BLaER1 (cell line): ENCODE measurements at regions not wholly inside any gene's neighbourhood (a gene's known extent, or its start where the extent isn't known, plus 50 kb on each side); places are given as distances from the start of the nearest gene placed in this dataset.
"Not testable (repeated sequence)": the region's sequence is repeated elsewhere in the genome, so short reads cannot be mapped to it uniquely, and the experiment has no call there.

Source experiments
- H3K27ac ChIP-seq: shearing (Covaris generic); formaldehyde crosslinking; 2 replicates; pipeline ENCODE4 v1.8.1; 2022
- H3K27me3 ChIP-seq: shearing (Covaris generic); formaldehyde crosslinking; 2 replicates; pipeline ENCODE4 v1.8.1; 2022
- H3K36me3 ChIP-seq: shearing (Covaris generic); formaldehyde crosslinking; 2 replicates; pipeline ENCODE4 v1.8.1; 2022
- H3K4me1 ChIP-seq: shearing (Covaris generic); formaldehyde crosslinking; 2 replicates; pipeline ENCODE4 v1.8.1; 2022
- H3K4me2 ChIP-seq: shearing (Covaris generic); formaldehyde crosslinking; 2 replicates; pipeline ENCODE4 v1.8.1; 2022
- H3K4me3 ChIP-seq: shearing (Covaris generic); formaldehyde crosslinking; 2 replicates; pipeline ENCODE4 v1.8.1; 2022
- H3K9ac ChIP-seq: shearing (Covaris generic); formaldehyde crosslinking; 2 replicates; pipeline ENCODE4 v1.8.1; 2022
- H3K9me3 ChIP-seq: shearing (Covaris generic); formaldehyde crosslinking; 2 replicates; pipeline ENCODE4 v1.8.1; 2022
- H4K20me1 ChIP-seq: shearing (Covaris generic); formaldehyde crosslinking; 2 replicates; pipeline ENCODE4 v1.8.1; 2022
- Cebpa-rat ChIP-seq: shearing (Covaris generic); IDR thresholded peaks from 2 replicates; pipeline ENCODE4 v1.8.1; 2022

DNA sequence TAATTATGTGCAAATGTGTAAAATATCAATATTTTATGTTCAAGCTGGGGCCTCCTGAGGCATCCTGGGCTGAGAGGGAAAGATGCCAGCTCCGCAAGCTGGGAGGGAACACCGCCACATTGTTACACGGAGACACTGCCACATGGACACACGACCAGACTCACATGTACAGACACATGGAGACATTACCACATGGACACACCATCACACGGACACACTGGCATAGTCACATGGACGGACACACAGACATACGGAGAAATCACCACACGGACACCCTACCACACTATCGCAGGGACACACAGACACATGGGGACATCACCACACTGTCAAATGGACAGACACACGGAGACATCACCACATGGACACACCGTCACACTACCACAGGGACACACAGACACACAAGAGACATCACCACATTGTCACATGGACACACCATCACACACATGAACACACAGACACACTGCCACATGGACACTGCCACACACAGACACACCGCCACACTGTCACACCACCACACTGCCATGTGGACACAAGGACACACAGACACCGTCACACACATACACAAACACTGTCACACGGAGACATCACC is 117.6 kb downstream of the CCDC74A start:
- no peaks in the 10 kb centered on the region for H3K36me3 ChIP-seq
- H3K4me2 ChIP-seq, result no peak overlapping the region
- no peak for TF ChIP-seq Cebpa-rat
- no peak overlapping the region for H3K27ac ChIP-seq
- no peaks in the 10 kb centered on the region for H3K27me3 ChIP-seq
- H4K20me1 ChIP-seq, result no peaks in the 10 kb centered on the region
- H3K9me3 ChIP-seq, result peaks cover 13% of the 10 kb centered on the region
- H3K4me3 ChIP-seq, result no peak overlapping the region
- H3K9ac ChIP-seq, result no peak overlapping the region
- H3K4me1 ChIP-seq, result peaks cover 21% of the 10 kb centered on the region

DNA sequence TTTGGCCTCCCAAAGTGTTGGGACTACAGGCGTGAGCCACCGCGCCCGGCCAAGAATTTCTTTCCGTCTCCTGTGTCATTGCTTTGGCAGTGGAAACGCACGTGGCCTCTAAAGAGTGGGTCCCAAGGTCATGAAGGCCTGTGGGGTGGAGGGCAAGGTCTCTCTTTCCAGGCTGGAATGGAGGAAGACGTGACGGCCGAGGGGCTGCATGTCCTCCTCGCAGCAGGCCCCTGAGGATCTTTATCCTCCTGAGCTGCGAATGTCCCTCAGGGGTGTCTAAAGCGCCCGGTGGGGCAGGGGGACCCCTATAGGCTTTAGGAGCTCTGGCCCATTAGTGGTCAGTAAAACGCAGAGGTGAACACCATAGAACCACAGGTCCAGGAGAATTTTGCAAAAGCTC is 118.5 kb downstream of the CCDC74A start:
- H3K36me3 ChIP-seq, H3K4me2 ChIP-seq, H3K4me3 ChIP-seq, H3K27me3 ChIP-seq, H4K20me1 ChIP-seq, H3K27ac ChIP-seq, H3K9ac ChIP-seq: not testable (repeated sequence)
- Histone ChIP-seq H3K9me3 (peaks cover 13% of the 10 kb centered on the region), H3K4me1 (peaks cover 12% of the 10 kb centered on the region)

DNA sequence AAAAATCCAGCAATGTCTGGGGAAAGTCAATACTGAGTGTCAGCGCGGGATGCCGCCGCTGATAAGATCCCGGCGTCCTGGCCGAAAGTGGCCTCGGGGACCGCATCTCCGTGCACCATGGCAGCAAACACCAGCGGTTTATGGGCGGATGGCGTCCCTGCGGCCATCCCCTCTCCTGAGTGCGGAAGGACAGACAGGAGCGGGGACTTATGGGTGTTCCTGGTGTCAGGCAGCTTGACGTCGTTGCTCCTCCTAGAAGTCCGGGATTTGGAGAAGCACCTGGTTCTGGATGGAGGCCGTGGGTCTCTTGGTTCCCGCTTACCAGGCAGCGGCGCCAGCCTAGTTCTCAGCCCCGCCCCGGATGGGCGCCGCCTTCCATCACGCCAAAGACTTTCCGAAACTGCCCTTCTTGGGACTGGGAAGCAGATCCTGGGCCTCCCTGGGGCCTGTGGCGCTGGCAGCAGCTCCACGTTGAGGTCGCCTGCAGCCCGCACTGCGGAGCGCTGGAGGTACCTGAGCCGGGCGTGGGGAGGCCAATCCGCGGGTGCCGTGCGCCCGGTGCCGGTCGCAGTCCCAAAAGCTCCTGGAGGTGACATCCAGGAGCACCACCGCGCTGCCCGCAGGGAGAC is 119.1 kb downstream of the CCDC74A start:
- Histone ChIP-seq H3K9me3 (peaks cover 13% of the 10 kb centered on the region), H3K4me2 (no peak overlapping the region), H4K20me1 (no peaks in the 10 kb centered on the region), H3K9ac (no peak overlapping the region), H3K27me3 (no peaks in the 10 kb centered on the region), H3K4me1 (peaks cover 6% of the 10 kb centered on the region), H3K36me3 (no peaks in the 10 kb centered on the region), H3K27ac (no peak overlapping the region), H3K4me3 (no peak overlapping the region)
- no peak for TF ChIP-seq Cebpa-rat

DNA sequence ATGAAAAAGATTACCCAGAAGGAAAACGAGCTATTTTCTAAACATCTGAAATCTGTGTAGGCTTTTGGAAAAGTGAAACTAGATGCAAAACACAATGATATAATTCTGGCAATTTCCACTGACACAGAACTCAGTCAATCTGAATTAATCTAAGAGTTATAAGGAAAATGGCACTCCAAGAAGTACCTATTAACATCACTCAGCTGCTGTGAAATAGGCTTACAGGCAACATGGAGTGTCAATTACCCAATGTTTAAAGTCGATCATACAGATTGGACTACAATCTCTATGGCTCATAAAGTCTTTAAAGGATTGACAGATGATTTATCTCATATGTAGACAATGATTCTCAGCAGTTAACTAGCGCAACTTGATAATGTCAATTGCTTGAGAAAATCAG is 120.9 kb downstream of the CCDC74A start:
- H3K9me3 ChIP-seq, result peaks cover 13% of the 10 kb centered on the region
- H3K4me3 ChIP-seq, H3K27ac ChIP-seq, H3K27me3 ChIP-seq, H3K4me2 ChIP-seq, H3K4me1 ChIP-seq, H3K36me3 ChIP-seq, H4K20me1 ChIP-seq, H3K9ac ChIP-seq: not testable (repeated sequence)

DNA sequence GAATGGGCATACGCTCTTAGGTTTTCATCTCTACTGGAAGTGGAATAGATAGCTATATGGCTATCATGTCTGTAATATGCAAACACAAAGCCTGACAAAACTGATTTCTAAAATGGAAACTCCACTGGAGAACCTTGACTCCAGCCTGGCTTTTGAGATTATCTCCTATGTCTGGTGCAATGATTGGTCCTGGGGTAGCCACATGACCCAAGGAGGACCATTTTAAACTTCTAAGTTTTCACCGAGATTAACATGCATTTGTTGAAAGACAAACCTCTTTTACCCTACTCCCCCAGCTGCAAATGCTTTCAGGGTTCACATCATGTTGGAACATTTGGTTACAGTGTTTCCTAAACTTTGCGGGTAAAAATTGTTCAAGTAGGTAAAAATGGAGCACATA is 124.6 kb downstream of the CCDC74A start:
- not testable (repeated sequence) for H3K4me2 ChIP-seq, H3K9ac ChIP-seq, H3K4me3 ChIP-seq, H3K27me3 ChIP-seq, H3K36me3 ChIP-seq, H3K9me3 ChIP-seq, H4K20me1 ChIP-seq, H3K4me1 ChIP-seq, H3K27ac ChIP-seq

DNA sequence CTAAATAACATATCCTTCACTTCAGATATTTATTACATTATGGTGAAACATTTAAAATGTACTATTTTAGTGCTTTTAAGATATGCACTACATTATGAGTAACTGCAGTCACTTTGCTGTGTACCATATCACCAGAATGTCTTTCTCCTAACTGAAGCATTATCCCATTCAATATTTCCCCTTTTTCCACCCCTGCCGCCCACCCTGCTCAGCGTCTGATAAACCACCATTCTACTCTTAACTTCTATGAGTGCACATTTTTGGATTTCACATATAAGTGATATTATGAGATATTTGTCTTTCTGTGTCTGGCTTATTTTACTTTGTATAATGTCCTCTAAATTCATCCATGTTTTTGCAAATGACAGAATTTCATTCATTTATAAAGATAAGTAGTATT is 126.4 kb downstream of the CCDC74A start:
- not testable (repeated sequence) for H3K27me3 ChIP-seq, H3K4me3 ChIP-seq, H3K27ac ChIP-seq, H3K9ac ChIP-seq, H3K36me3 ChIP-seq, H4K20me1 ChIP-seq, H3K4me2 ChIP-seq, H3K4me1 ChIP-seq
- peaks cover 17% of the 10 kb centered on the region for H3K9me3 ChIP-seq

DNA sequence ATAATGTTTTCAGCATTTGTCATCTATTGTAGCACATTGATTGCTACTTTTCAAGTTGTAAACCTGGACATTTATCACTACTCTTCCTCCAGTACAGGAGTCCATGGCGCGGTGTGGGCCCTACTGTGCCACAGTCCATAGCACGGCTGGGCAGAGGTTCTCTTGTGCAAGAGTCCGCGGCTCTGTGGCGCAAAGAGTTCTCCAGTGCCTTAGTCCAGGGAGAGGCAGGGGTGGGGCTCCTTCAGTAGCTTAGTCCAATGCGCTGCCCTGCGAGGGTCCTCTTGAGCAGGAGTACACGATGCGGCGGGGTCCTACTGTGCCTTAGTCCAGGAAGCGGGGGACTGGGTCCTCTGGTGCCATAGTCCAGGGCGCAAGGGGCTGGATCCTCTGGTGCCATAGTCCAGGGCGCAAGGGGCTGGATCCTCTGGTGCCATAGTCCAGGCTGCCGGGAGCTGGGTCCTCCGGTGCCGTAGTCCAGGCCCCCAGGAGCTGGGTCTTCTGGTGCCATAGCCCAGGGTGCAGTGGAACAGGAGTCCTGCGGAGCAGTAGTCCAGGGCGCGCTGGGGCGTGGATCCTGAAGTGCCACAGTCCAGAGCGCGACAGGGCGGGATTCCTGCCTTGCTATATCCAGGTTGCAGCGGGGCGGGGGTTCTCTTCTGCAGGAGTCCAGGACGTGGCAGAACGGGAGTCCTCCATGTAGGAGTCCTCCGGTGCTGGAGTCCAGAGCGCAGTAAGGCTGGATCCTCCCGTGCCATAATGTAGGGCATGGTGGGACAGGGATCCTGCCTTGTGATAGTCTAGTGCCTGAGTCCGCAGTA is 129.3 kb downstream of the CCDC74A start:
- H3K4me1 ChIP-seq, result no peaks in the 10 kb centered on the region
- no peaks in the 10 kb centered on the region for H3K36me3 ChIP-seq
- no peaks in the 10 kb centered on the region for H4K20me1 ChIP-seq
- no peak overlapping the region for H3K4me2 ChIP-seq
- H3K9ac ChIP-seq, result no peak overlapping the region
- no peak overlapping the region for H3K27ac ChIP-seq
- H3K9me3 ChIP-seq, result peaks cover 17% of the 10 kb centered on the region
- no peak overlapping the region for H3K4me3 ChIP-seq
- no peaks in the 10 kb centered on the region for H3K27me3 ChIP-seq
- TF ChIP-seq Cebpa-rat, result no peak

DNA sequence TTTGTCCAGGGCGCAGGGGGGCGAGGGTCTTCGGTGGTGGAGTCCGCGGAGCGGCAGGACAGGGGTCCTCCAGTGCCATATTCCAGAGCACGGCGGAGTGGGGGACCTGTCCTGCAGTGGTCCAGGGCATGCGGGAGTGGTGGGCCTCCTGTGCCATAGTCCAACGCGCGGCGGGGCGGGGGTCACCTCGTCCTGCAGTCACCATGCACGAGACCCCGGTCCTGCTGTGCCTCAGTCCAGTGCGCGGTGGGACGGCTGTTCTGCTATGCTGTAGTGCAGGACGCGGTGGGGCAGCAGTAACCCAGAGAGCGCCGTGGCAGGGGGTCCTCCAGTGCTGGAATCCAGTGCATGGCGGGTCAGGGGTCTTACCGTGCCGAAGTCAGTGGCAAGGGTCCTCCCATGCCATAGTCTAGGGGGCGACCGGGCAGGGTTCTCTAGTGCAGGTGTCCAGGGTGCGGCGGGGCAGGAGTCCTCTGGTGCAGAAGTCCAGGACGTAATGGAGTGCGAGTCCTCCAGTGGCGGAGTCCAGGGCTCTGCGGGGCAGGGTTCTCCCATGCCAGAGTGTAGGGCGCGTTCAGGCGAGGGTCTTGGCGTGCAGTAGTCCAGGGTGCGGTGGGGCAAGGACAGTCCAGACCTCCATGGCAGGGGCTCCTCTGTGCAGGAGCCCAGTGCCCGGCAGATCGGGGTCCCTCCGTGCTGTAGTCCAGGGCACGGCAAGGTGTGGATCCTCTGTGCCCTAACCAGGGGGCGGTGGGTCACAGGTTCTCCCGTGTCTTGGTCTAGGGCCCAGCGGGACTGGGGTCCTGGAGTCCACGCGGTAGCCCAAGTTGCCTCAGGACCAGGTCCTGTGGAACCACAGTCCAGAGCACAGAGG is 130.4 kb downstream of the CCDC74A start:
- TF ChIP-seq Cebpa-rat, result no peak
- Histone ChIP-seq H3K9ac (no peak overlapping the region), H3K27me3 (no peaks in the 10 kb centered on the region), H3K4me2 (no peak overlapping the region), H3K4me1 (no peaks in the 10 kb centered on the region), H3K4me3 (no peak overlapping the region), H3K9me3 (peaks cover 17% of the 10 kb centered on the region), H4K20me1 (no peaks in the 10 kb centered on the region), H3K36me3 (no peaks in the 10 kb centered on the region), H3K27ac (no peak overlapping the region)

DNA sequence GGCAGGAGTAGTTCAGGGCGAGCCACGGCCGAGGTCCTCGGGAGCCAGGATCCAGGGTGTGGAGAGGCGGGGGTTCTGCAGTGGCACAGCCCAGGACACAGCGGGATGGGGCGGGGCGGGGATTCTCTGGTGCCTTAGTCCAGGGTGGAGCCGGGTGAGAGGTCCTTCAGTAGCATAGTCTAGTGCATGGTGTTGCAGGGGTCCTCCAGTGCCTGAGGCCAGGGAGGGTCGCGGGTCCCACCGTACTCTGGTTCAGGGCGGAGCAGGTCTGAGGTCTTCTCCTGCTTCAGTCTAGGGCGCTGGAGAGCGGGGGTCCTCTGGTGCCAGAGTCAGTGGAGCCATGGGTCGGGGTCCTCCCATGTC is 131.1 kb downstream of the CCDC74A start:
- Histone ChIP-seq H3K4me2 (no peak overlapping the region), H4K20me1 (no peaks in the 10 kb centered on the region), H3K36me3 (no peaks in the 10 kb centered on the region), H3K9ac (no peak overlapping the region), H3K4me1 (no peaks in the 10 kb centered on the region), H3K27me3 (no peaks in the 10 kb centered on the region), H3K4me3 (no peak overlapping the region), H3K9me3 (peaks cover 17% of the 10 kb centered on the region), H3K27ac (no peak overlapping the region)
- no peak for TF ChIP-seq Cebpa-rat

DNA sequence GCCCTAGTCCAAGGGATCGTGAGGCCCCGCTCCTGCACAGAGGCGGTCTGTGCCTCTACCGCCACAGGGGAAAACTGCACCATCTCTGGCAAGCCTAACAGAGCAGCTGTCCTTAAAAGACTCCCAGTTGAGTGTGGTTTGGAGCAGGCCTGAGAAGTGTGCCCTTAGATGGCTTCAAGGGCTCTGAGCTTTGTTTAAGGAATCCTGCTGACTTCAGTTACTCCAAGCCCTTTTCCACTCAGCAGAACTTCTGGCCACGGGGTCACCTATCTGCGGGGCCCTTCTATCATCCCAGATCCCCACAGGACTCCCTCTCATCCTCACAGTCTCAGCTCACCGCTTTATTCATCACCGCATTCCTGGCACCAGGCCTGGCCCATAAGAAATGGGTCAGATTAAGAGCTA is 131.5 kb downstream of the CCDC74A start:
- peaks cover 17% of the 10 kb centered on the region for H3K9me3 ChIP-seq
- H3K9ac ChIP-seq, result no peak overlapping the region
- no peak overlapping the region for H3K4me2 ChIP-seq
- no peaks in the 10 kb centered on the region for H3K36me3 ChIP-seq
- TF ChIP-seq Cebpa-rat, result no peak
- H3K4me3 ChIP-seq, result no peak overlapping the region
- no peaks in the 10 kb centered on the region for H3K27me3 ChIP-seq
- H4K20me1 ChIP-seq, result no peaks in the 10 kb centered on the region
- no peak overlapping the region for H3K27ac ChIP-seq
- H3K4me1 ChIP-seq, result no peaks in the 10 kb centered on the region

DNA sequence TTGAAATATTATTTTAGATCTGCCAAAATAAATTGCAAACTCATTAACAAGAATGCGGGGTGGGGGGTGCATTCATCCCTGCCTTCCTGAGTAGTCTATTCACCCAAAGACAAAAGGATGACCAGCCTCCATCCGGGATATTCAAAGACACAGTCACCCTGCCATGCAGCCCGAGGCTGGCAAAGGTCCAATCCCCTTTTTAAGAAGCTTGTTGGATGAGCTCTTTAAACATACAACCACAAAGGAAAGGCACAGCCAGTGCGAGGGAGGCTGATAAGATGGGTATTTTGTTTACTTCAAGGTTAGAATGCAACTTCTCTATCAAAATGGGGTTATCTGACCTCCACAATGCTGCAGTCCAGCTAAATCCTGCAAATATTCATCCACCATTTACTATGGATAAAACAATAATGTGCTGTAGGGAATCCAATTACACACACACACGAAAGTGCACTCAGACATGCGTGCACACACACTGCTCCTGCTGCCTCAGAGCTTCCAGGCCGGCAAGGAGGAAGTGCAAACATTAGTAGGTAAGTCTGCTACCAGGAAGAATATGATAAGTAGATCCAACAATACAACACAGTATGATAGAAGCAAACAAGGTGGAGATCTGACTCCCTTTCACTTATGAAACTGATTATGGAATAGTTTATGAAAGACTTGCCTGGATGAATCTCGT is 133.6 kb downstream of the CCDC74A start:
- not testable (repeated sequence) for H3K9ac ChIP-seq, H3K27ac ChIP-seq, H3K36me3 ChIP-seq, H4K20me1 ChIP-seq, H3K4me1 ChIP-seq, H3K4me3 ChIP-seq, H3K27me3 ChIP-seq, H3K4me2 ChIP-seq
- peaks cover 17% of the 10 kb centered on the region for H3K9me3 ChIP-seq

DNA sequence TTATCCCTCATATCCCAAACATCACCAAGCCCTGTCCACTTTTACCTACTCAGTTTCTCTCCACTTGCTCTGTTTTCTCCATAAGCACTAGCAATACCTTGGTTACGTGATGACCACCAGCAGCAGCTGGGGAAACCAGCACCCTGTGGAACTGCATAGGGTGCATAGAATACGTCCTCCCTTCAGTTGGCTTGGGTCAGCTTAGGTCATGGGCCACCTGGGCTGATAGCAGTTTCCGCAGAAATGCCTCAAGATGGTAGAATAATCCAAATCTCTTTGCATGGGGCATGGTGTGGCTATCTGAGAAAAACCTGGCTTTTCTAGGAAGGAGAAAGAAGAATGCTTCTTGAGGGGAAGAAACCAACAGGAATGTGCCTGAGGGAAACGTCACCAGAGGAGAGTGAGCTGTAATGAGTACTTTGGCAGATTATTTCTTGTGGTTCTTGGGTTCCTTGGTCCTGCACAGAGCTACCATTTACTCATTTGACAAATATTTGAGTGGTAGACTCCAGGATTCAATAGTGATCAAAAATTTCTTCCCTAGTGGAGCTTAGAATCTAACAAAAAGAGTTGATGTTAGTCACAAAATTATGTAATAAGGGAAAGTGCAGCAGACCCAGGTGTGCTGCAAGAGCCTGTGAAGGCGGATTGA is 134.3 kb downstream of the CCDC74A start:
- not testable (repeated sequence) for H3K4me2 ChIP-seq, H3K27me3 ChIP-seq, H3K27ac ChIP-seq, H3K9ac ChIP-seq, H3K36me3 ChIP-seq, H3K4me1 ChIP-seq, H4K20me1 ChIP-seq, H3K4me3 ChIP-seq
- peaks cover 17% of the 10 kb centered on the region for H3K9me3 ChIP-seq

DNA sequence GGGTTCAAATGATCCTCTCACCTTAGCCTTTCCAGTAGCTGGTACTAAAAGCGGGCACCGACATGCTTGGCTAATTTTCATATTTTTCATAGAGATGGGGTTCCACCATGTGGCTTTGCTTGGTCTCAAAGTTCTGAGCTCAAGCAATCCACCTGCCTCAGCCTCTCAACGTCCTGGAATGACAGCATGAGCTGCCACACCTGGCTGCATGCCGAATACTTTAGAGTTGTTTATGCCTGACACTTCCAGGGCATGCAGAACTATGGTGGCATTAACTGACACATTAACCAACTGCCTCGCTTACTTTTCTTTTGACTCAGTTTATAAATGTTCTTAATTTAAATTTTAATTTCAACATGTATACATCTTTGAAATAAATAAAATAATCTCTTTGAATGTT is 135.8 kb downstream of the CCDC74A start:
- not testable (repeated sequence) for H3K4me2 ChIP-seq, H3K27me3 ChIP-seq, H3K9ac ChIP-seq, H3K9me3 ChIP-seq, H4K20me1 ChIP-seq, H3K27ac ChIP-seq, H3K4me1 ChIP-seq, H3K36me3 ChIP-seq, H3K4me3 ChIP-seq
